MM.1S (cell line): ENCODE measurements at regions not wholly inside any gene's neighbourhood (a gene's known extent, or its start where the extent isn't known, plus 50 kb on each side); places are given as distances from the start of the nearest gene placed in this dataset.

Experiments
- CTCF ChIP-seq: fragments of 300-600 bp; sonication (generic); IDR thresholded peaks from 2 replicates; pipeline ENCODE4 v1.5.1; 2016; ENCODE audit warnings: antibody characterized with exemption, low read length, mixed read lengths
- EZH2 ChIP-seq: fragments of 300-600 bp; sonication (generic); optimal IDR thresholded peaks from 2 replicates; pipeline ENCODE3; 2017; ENCODE audit warnings: low read depth, mild to moderate bottlenecking, antibody characterized with exemption, low read length, mixed read lengths

- no peak for TF ChIP-seq EZH2
- TF ChIP-seq CTCF, result no peak
Measured at GRCh38 chr9:87179553-87180340, 232.4 kb upstream of the GAS1 start.
